NCI-H345 treated with DMSO at 0.1 percent for 48 hours (cell line): ENCODE measurements at regions not wholly inside any gene's neighbourhood (a gene's known extent, or its start where the extent isn't known, plus 50 kb on each side); places are given as distances from the start of the nearest gene placed in this dataset.

Source experiments
- DNase-seq: peaks from one replicate; lab custom pipeline; 2025; ENCODE audit not compliant: unreplicated experiment; lab: John Stamatoyannopoulos, UW

GRCh38 chr17:72338304-72338703 is 217.5 kb downstream of the SOX9 start:
- DNase-seq, result no peak

GRCh38 chr17:72338847-72339790 is 218.3 kb downstream of the SOX9 start:
- DNase-seq, result no peak

GRCh38 chr17:72340836-72341235 is 220.0 kb downstream of the SOX9 start:
- no peak for DNase-seq

GRCh38 chr17:72342061-72342460 is 221.2 kb downstream of the SOX9 start:
- DNase-seq, result no peak

GRCh38 chr17:72342627-72343527 is 222.1 kb downstream of the SOX9 start:
- no peak for DNase-seq

- no peak for DNase-seq
These were observed 223.1 kb downstream of the SOX9 start for GRCh38 chr17:72343911-72344310.

GRCh38 chr17:72344613-72345012 is 223.8 kb downstream of the SOX9 start:
- DNase-seq, result no peak

GRCh38 chr17:72345088-72345487 is 224.3 kb downstream of the SOX9 start:
- no peak for DNase-seq

GRCh38 chr17:72345536-72345935 is 224.7 kb downstream of the SOX9 start:
- no peak for DNase-seq

GRCh38 chr17:72346306-72346705 is 225.5 kb downstream of the SOX9 start:
- no peak for DNase-seq

GRCh38 chr17:72349011-72349410 is 228.2 kb downstream of the SOX9 start:
- no peak for DNase-seq

GRCh38 chr17:72349491-72349995 is 228.7 kb downstream of the SOX9 start:
- no peak for DNase-seq

GRCh38 chr17:72350073-72350472 is 229.3 kb downstream of the SOX9 start:
- DNase-seq, result no peak

- DNase-seq, result no peak
These were observed 230.5 kb downstream of the SOX9 start for GRCh38 chr17:72351365-72351764.

- DNase-seq, result no peak
These were observed 231.1 kb downstream of the SOX9 start for GRCh38 chr17:72351884-72352346.

GRCh38 chr17:72353502-72353901 is 232.7 kb downstream of the SOX9 start:
- no peak for DNase-seq

- DNase-seq, result no peak
These were observed 233.3 kb downstream of the SOX9 start for GRCh38 chr17:72354071-72354470.

GRCh38 chr17:72357764-72358365 is 237.0 kb downstream of the SOX9 start:
- DNase-seq, result no peak

GRCh38 chr17:72358465-72358864 is 237.6 kb downstream of the SOX9 start:
- no peak for DNase-seq

- DNase-seq, result no peak
These were observed 238.5 kb downstream of the SOX9 start for GRCh38 chr17:72359274-72359673.

GRCh38 chr17:72359811-72360210 is 239.0 kb downstream of the SOX9 start:
- no peak for DNase-seq
